ENCODE measurements at regions not wholly inside any gene's neighbourhood (a gene's known extent, or its start where the extent isn't known, plus 50 kb on each side); places are given as distances from the start of the nearest gene placed in this dataset.

- H3K27me3 ChIP-seq: no peaks in the 10 kb centered on the region
- H3K27ac ChIP-seq: no peak overlapping the region
- no peak overlapping the region for H3K4me3 ChIP-seq
- no peaks in the 10 kb centered on the region for H3K36me3 ChIP-seq
- DNase-seq (ENCODE audit: low read depth in 1 of 2, low spot score in 1 of 2): no peak
- TF ChIP-seq, protein P1, sequence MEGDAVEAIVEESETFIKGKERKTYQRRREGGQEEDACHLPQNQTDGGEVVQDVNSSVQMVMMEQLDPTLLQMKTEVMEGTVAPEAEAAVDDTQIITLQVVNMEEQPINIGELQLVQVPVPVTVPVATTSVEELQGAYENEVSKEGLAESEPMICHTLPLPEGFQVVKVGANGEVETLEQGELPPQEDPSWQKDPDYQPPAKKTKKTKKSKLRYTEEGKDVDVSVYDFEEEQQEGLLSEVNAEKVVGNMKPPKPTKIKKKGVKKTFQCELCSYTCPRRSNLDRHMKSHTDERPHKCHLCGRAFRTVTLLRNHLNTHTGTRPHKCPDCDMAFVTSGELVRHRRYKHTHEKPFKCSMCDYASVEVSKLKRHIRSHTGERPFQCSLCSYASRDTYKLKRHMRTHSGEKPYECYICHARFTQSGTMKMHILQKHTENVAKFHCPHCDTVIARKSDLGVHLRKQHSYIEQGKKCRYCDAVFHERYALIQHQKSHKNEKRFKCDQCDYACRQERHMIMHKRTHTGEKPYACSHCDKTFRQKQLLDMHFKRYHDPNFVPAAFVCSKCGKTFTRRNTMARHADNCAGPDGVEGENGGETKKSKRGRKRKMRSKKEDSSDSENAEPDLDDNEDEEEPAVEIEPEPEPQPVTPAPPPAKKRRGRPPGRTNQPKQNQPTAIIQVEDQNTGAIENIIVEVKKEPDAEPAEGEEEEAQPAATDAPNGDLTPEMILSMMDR (IDR thresholded peaks at IDR 0.05; ENCODE audit: low read depth, low read length): no peak
- H3K4me1 ChIP-seq (ENCODE audit: low read depth): peaks cover 9% of the 10 kb centered on the region
- H3K9me3 ChIP-seq (ENCODE audit: low read depth): no peaks in the 10 kb centered on the region
These were observed 126.9 kb upstream of the WSCD1 start for GRCh38 chr17:5943232-5943631.

GRCh38 chr17:5943982-5944381 lies 126.2 kb upstream of the WSCD1 start:
- TF ChIP-seq, protein P1 (IDR thresholded peaks at IDR 0.05; ENCODE audit: low read depth, low read length): no peak
- Histone ChIP-seq H3K36me3 (no peaks in the 10 kb centered on the region), H3K9me3 (ENCODE audit: low read depth) (no peaks in the 10 kb centered on the region), H3K27ac (no peak overlapping the region), H3K4me3 (no peak overlapping the region), H3K4me1 (ENCODE audit: low read depth) (peaks cover 9% of the 10 kb centered on the region), H3K27me3 (no peaks in the 10 kb centered on the region)
- DNase-seq (ENCODE audit: low read depth in 1 of 2, low spot score in 1 of 2): no peak

GRCh38 chr17:5947701-5948180 lies 122.4 kb upstream of the WSCD1 start:
- Histone ChIP-seq H3K4me3 (no peak overlapping the region), H3K9me3 (ENCODE audit: low read depth) (no peaks in the 10 kb centered on the region), H3K27ac (no peak overlapping the region), H3K36me3 (no peaks in the 10 kb centered on the region), H3K4me1 (ENCODE audit: low read depth) (peaks cover 6% of the 10 kb centered on the region), H3K27me3 (no peaks in the 10 kb centered on the region)
- TF ChIP-seq, protein P1 (IDR thresholded peaks at IDR 0.05; ENCODE audit: low read depth, low read length): no peak
- no peak for DNase-seq (ENCODE audit: low read depth in 1 of 2, low spot score in 1 of 2)

GRCh38 chr17:5948811-5949210 lies 121.4 kb upstream of the WSCD1 start:
- Histone ChIP-seq H3K27ac (no peak overlapping the region), H3K4me3 (no peak overlapping the region), H3K27me3 (no peaks in the 10 kb centered on the region), H3K4me1 (ENCODE audit: low read depth) (no peaks in the 10 kb centered on the region), H3K36me3 (no peaks in the 10 kb centered on the region), H3K9me3 (ENCODE audit: low read depth) (no peaks in the 10 kb centered on the region)
- TF ChIP-seq, protein P1 (IDR thresholded peaks at IDR 0.05; ENCODE audit: low read depth, low read length): no peak
- DNase-seq (ENCODE audit: low read depth in 1 of 2, low spot score in 1 of 2): no peak

- Histone ChIP-seq H3K27ac (no peak overlapping the region), H3K36me3 (no peaks in the 10 kb centered on the region), H3K9me3 (ENCODE audit: low read depth) (no peaks in the 10 kb centered on the region), H3K4me1 (ENCODE audit: low read depth) (no peaks in the 10 kb centered on the region), H3K4me3 (no peak overlapping the region), H3K27me3 (no peaks in the 10 kb centered on the region)
- no peak for DNase-seq (ENCODE audit: low read depth in 1 of 2, low spot score in 1 of 2)
- TF ChIP-seq, protein P1 (IDR thresholded peaks at IDR 0.05; ENCODE audit: low read depth, low read length): no peak
These were observed 119.3 kb upstream of the WSCD1 start for GRCh38 chr17:5950878-5951277.

DNA sequence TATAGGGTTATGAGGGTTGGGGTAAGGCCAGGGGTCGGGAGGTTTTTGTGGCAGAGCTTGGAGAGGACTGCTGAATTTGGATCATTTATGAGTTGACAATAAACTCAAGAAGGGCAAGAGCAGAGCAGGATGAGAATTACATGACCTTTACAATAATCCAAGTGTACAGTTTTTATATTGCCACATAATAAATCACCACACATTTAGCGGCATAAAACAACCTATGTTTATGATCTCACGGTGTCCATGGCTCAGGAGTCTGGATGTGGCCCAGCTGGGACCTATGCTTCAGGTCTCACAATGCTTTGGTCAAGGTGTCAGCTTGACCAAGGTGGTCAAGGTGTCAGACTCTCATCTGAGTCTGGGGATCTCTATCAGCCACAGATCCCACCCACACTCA lies 118.3 kb upstream of the WSCD1 start:
- H3K4me1 ChIP-seq (ENCODE audit: low read depth): no peaks in the 10 kb centered on the region
- H3K36me3 ChIP-seq: no peaks in the 10 kb centered on the region
- H3K9me3 ChIP-seq (ENCODE audit: low read depth): no peaks in the 10 kb centered on the region
- no peak for DNase-seq (ENCODE audit: low read depth in 1 of 2, low spot score in 1 of 2)
- no peak overlapping the region for H3K27ac ChIP-seq
- no peaks in the 10 kb centered on the region for H3K27me3 ChIP-seq
- H3K4me3 ChIP-seq: no peak overlapping the region
- TF ChIP-seq, protein P1 (IDR thresholded peaks at IDR 0.05; ENCODE audit: low read depth, low read length): no peak
